HG03103 (cell line): ENCODE measurements at regions not wholly inside any gene's neighbourhood (a gene's known extent, or its start where the extent isn't known, plus 50 kb on each side); places are given as distances from the start of the nearest gene placed in this dataset.

Experiments
- ATAC-seq: cut with Tn5 transposase; IDR thresholded peaks from one replicate; pipeline ENCODE4 v1.9.1; 2021; ENCODE audit warnings: low read depth; ENCODE audit not compliant: unreplicated experiment

- ATAC-seq, result no peak
Measured at GRCh38 chr6:142558786-142559185, 257.0 kb downstream of the ADGRG6 start.

DNA sequence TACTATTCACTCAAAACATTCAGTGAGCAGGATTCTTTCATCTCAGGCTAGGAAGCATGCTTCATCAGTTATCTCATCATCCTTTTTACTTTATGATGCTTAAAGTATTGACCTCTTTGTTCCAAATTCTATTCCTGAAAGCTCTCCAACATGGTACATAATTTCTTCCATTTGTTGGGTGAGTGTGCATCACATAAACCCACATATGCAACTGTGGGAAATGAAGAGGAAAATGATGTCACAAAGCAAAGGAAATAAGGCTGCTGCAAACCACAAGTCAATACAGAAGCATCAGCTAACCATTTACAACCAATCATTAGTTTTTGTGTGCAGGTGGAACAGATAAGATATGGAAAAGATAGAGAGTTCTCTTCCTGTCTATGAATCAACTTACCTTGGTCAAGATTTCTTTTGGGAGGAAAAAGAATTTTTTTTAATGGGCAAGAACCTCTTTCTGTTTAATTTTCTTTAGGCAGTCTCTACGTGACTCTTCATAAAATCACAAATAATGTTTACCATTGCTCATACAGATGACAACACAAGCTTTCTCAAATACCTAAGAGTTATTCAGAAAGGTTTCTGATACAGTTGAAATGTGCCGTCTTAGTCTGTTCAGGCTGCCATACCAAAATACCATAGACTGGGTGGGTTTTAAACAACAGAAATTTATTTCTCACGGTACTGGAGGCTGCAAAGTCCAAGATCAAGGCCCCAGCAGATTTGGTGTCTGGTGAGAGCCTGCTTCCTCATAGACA lies 259.9 kb downstream of the ADGRG6 start:
- ATAC-seq, result no peak

- ATAC-seq, result no peak
Measured at GRCh38 chr6:142562865-142563264, 261.1 kb downstream of the ADGRG6 start.

DNA sequence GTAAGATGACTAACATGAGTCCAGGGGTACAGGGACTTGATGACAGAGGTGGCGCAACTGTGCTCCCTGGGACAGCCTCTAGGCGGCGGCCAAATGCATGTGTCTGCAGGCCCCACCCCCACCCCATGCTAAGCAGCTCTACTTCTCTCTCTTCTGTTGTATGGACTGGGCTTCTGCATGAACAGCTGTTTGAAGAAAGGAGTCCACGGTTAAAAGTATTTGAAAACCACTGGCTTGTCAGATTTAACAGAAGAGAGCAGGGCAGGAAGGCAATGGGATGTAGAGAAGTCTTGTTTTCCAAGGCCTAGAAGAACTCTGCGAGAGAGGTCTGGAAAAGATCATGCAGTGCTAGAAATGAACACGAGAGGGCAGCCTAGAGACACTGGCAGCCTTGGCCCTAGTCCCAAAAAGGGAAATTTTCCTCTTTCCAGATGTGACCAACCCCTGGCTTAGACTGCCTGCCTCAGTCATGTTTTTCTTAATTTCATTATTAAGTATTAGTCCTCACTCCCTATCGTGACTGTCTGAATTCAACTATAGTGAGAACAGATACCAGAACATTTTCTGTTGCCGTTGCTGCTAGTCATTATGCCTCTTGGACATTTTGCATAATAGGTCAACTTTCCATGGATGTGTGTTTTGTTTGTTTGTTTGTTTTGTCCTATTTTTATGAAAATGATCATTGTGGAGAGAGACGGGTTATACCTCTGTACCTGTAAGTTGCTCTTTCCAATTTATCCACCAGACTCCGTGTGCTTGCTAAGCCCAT lies 265.0 kb downstream of the ADGRG6 start:
- peak; percentile 43 for ATAC-seq

GRCh38 chr6:142567461-142567860 lies 265.7 kb downstream of the ADGRG6 start:
- ATAC-seq, result no peak

DNA sequence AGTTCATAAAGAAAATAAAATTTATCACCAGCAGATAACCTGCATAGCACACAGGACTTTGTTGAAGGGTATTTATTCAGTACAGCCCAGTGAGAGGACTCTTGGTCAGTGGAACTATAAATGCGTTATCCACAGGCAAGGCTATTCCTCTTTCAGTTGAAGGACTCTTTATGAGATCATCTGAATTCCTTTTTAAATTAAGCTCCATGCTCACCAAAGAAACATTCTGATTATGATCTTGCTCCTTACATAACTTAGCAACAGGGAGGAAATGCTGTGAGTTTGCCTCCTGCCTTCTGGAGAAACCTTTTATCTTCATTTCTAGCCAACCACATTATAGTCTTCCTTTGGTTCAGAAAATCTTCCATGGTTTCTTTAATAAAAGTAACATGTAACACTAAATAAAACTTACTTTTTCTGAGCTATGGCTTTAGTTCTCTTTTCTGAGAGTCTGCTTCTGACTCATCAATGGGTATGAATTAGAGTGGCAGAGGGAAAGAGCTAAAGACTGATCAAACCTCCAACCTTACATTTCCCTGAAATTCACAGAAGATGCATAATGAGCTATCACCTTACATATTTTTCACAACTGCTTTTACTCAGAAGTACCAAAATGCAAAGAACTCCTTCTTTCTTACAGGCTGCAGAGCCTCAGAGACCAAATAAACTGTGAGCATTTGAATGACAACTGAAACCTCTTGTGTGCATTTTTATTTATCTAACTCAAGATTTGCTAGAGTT lies 267.2 kb downstream of the ADGRG6 start:
- ATAC-seq, result no peak

- ATAC-seq, result no peak
Measured at GRCh38 chr6:142569676-142570075, 267.9 kb downstream of the ADGRG6 start.

- no peak for ATAC-seq
Measured at GRCh38 chr6:142570221-142570671, 268.4 kb downstream of the ADGRG6 start.

GRCh38 chr6:142592876-142593275 lies 291.1 kb downstream of the ADGRG6 start:
- no peak for ATAC-seq

DNA sequence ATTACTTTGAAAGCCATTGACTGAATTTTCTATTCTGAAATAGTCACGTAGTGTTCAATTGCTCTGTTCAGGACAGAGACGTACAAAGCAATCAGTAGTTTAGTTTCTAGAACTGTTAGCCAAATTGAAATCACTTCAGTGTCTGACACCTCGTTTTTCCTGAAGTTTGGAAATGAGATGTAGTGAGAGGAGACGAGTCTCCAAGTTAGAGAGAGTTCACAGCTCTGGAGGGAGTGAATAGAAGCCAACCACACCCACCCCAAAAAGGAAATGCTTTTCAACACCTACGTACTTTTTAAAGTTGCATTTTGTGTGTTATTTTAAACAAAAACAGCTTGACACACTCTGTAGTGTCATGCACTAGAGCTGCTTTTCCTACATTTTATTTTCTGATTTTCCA lies 296.0 kb downstream of the ADGRG6 start:
- no peak for ATAC-seq

DNA sequence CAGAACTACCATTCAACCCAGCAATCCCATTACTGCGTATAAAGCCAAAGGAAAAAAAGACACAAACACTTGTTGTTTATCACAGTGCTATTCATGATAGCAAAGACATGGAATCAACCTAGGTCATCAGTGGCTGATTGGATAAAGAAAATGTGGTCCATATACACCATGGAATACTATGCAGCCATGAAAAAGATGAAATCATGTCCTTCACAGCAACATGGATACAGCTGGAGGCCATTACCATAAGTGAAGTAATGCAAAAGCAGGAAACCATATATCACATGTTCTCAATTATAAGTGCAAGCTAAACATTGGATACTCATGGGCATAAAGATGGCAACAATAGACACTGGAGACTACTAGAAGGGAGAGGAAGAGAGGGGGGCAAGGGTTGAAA lies 299.6 kb downstream of the ADGRG6 start:
- ATAC-seq, result no peak

DNA sequence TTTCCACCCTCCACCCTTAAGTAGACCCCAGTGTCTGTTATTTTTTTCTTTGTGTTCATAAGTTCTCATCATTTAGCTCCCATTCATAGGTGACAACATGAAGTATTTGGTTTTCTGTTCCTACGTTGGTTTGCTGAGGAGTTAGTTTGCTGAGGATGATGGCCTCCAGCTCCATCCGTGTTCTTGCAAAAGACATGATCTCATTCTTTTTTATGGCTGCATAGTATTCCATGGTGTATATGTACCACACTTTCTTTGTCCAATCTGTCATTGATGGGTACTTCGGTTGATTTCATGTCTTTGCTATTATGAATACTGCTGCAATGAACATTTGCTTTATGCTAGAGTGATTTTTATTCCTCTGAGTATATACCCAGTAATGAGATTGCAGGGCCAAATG lies 301.2 kb downstream of the ADGRG6 start:
- ATAC-seq, result no peak

GRCh38 chr6:142605922-142606485 lies 304.2 kb downstream of the ADGRG6 start:
- no peak for ATAC-seq

DNA sequence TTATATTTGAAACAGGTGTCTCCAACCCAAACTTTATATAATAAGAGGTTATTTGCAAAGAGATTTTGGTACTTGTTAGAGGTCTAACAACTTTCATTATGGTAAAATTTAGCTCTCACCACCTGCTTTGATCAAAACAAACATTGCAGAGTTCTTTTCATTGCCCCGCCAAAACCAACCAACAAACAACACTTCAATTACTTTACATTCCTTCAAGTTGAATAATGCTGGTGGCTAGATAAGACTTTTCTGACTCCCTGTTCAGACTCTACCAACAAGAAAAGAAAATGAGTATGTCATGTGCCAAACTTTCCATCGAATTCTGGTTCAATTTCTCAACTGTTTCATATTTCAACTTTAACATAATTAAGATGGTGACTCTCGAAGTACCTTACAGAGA lies 311.1 kb downstream of the ADGRG6 start:
- no peak for ATAC-seq

DNA sequence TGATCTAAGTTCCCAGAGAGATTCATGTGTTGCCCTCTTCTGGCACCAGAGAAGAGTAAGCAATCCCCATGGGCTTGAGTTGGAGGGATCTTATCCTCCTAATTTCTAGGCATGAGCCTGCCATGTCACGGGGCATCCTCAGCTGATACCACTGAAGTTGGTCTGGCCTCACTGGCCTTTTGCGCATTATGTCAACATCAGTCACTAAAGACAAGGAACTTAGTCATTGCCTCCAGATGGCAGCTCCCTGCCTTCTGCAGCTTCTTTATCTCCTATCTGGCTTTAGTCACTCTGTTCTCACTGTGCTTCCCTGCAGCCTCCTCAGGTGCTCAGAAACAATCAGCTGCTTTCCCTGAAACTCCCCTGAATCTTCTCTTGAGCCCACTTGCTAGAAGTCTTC lies 312.2 kb downstream of the ADGRG6 start:
- ATAC-seq, result no peak

GRCh38 chr6:142617158-142617557 lies 315.4 kb downstream of the ADGRG6 start:
- no peak for ATAC-seq

GRCh38 chr6:142621822-142622221 lies 320.0 kb downstream of the ADGRG6 start:
- ATAC-seq, result no peak

DNA sequence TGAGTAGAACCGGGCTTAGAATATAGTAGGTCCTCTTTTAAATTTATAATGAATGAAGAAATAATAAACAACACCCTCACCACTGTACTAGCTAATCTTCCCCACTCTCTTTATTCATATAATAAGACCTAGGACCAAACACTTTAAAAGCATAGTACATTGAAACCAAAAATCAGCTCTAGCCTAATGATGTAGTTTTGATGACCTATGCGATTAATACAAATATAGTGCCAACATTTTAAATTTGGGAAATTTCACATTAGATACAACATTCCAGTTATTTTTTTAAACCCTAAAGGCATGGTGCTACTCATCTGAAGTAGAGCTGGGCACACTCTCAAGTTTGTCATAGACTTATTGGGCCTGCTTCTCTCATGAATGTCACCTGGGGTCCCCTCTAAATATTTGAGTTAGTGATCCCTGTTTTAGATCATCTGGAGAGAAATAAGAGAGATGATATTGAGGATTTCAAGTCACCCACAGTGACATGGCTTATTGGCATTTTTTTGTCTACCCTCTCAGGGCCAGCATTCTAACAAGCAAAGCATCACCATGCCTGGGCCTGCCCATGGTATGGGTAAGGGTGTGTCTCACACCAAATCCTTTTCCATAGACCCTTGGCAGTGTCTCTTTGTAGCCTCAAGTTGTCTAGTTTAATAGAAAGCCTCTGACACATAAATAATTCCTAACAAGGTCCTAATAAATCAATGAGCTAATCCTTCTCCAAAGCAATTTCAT lies 319.8 kb downstream of the HIVEP2 start:
- ATAC-seq, result no peak

- ATAC-seq, result no peak
Measured at GRCh38 chr6:142627474-142627873, 317.5 kb downstream of the HIVEP2 start.
